BE2C (cell line): ENCODE measurements at regions not wholly inside any gene's neighbourhood (a gene's known extent, or its start where the extent isn't known, plus 50 kb on each side); places are given as distances from the start of the nearest gene placed in this dataset.

Experiments used
- DNase-seq: peaks from one replicate; pipeline ENCODE4 v3.0.0-alpha.2; 2020
- H3K27me3 ChIP-seq: fragments of 250-450 bp; sonication (Bioruptor Pico); 2 replicates; pipeline ENCODE4 v1.5.1; 2020; ENCODE audit warnings: mild to moderate bottlenecking
- H3K36me3 ChIP-seq: fragments of 250-450 bp; sonication (Bioruptor Pico); 2 replicates; pipeline ENCODE4 v1.5.1; 2020; ENCODE audit warnings: mild to moderate bottlenecking
- H3K4me1 ChIP-seq: fragments of 250-450 bp; sonication (Bioruptor Pico); 2 replicates; pipeline ENCODE4 v1.5.1; 2020
- H3K4me3 ChIP-seq: 2 replicates; pipeline ENCODE4 v1.5.1; 2011; ENCODE audit warnings: low read depth, low read length
- H3K9me3 ChIP-seq: fragments of 250-450 bp; sonication (Bioruptor Pico); 2 replicates; pipeline ENCODE4 v1.5.1; 2020
- CTCF ChIP-seq: IDR thresholded peaks from 2 replicates; pipeline ENCODE4 v1.5.1; 2012; ENCODE audit warnings: mild to moderate bottlenecking, low read depth, low read length

- DNase-seq = no peak
- Histone ChIP-seq H3K4me3 (no peak overlapping the region), H3K27me3 (no peaks in the 10 kb centered on the region), H3K36me3 (no peaks in the 10 kb centered on the region), H3K4me1 (no peaks in the 10 kb centered on the region), H3K9me3 (no peaks in the 10 kb centered on the region)
- no peak for TF ChIP-seq CTCF
Measured at GRCh38 chr3:144109944-144110343, 138.3 kb downstream of the DIPK2A start.

- no peaks in the 10 kb centered on the region for H3K27me3 ChIP-seq
- no peak overlapping the region for H3K4me3 ChIP-seq
- no peak for TF ChIP-seq CTCF
- no peaks in the 10 kb centered on the region for H3K36me3 ChIP-seq
- DNase-seq = no peak
- no peaks in the 10 kb centered on the region for H3K4me1 ChIP-seq
- H3K9me3 ChIP-seq = no peaks in the 10 kb centered on the region
Measured at GRCh38 chr3:144112036-144112435, 140.4 kb downstream of the DIPK2A start.

- Histone ChIP-seq H3K9me3 (no peaks in the 10 kb centered on the region), H3K36me3 (no peaks in the 10 kb centered on the region), H3K4me1 (no peaks in the 10 kb centered on the region), H3K4me3 (no peak overlapping the region), H3K27me3 (no peaks in the 10 kb centered on the region)
- TF ChIP-seq CTCF = no peak
- no peak for DNase-seq
Measured at GRCh38 chr3:144112437-144112836, 140.8 kb downstream of the DIPK2A start.

GRCh38 chr3:144114767-144115166 is 143.1 kb downstream of the DIPK2A start:
- Histone ChIP-seq H3K27me3 (no peaks in the 10 kb centered on the region), H3K9me3 (no peaks in the 10 kb centered on the region), H3K36me3 (no peaks in the 10 kb centered on the region), H3K4me1 (no peaks in the 10 kb centered on the region), H3K4me3 (no peak overlapping the region)
- TF ChIP-seq CTCF = no peak
- no peak for DNase-seq

- H3K36me3 ChIP-seq = no peaks in the 10 kb centered on the region
- H3K27me3 ChIP-seq = no peaks in the 10 kb centered on the region
- H3K4me3 ChIP-seq = no peak overlapping the region
- no peaks in the 10 kb centered on the region for H3K4me1 ChIP-seq
- DNase-seq = no peak
- H3K9me3 ChIP-seq = no peaks in the 10 kb centered on the region
- no peak for TF ChIP-seq CTCF
Measured at GRCh38 chr3:144119633-144120032, 148.0 kb downstream of the DIPK2A start.

GRCh38 chr3:144121661-144122060 is 150.0 kb downstream of the DIPK2A start:
- H3K4me1 ChIP-seq = no peaks in the 10 kb centered on the region
- H3K4me3 ChIP-seq = no peak overlapping the region
- DNase-seq = no peak
- no peak for TF ChIP-seq CTCF
- no peaks in the 10 kb centered on the region for H3K9me3 ChIP-seq
- H3K27me3 ChIP-seq = no peaks in the 10 kb centered on the region
- H3K36me3 ChIP-seq = no peaks in the 10 kb centered on the region
